K562 (cell line): ENCODE measurements at regions not wholly inside any gene's neighbourhood (a gene's known extent, or its start where the extent isn't known, plus 50 kb on each side); places are given as distances from the start of the nearest gene placed in this dataset.

Source experiments
- CTCF ChIP-seq, 3 experiments: IDR thresholded peaks in 2 of 3; conservative IDR thresholded peaks in 1 of 3; 2 replicates each; pipeline ENCODE4 v1.5.1; 2011 to 2012; ENCODE audit warnings: low read length in 3 of 3, mild to moderate bottlenecking in 3 of 3, control low read depth in 2 of 3, improper control_type of control experiment in 1 of 3, inconsistent platforms in 1 of 3, low read depth in 1 of 3, mixed read lengths in 1 of 3, moderate library complexity in 1 of 3; ENCODE audit not compliant: insufficient read depth in 2 of 3
- FOXP4 ChIP-seq: sonication (generic); formaldehyde crosslinking; IDR thresholded peaks from 2 replicates; pipeline ENCODE4 v1.8.0; 2022; ENCODE audit warnings: mild to moderate bottlenecking, missing genetic modification reagents, borderline replicate concordance
- JUND ChIP-seq, 2 experiments: IDR thresholded peaks; 2 replicates in 1 of 2; 3 replicates in 1 of 2; pipeline ENCODE4 v1.6.1; 2011; ENCODE audit warnings: borderline replicate concordance in 2 of 2, low read depth in 2 of 2, low read length in 2 of 2, improper control_type of control experiment in 1 of 2, missing biosample characterization in 1 of 2, missing genetic modification characterization in 1 of 2, missing genetic modification reagents in 1 of 2
- MXI1 ChIP-seq: IDR thresholded peaks from 2 replicates; pipeline ENCODE4 v1.6.1; 2011; ENCODE audit warnings: low read depth, mild to moderate bottlenecking, improper control_type of control experiment, low read length
- NFIC ChIP-seq: fragments of 450-650 bp; IDR thresholded peaks from 2 replicates; pipeline ENCODE4 v1.6.1; 2017; ENCODE audit warnings: mild to moderate bottlenecking, inconsistent platforms
- PHF20 ChIP-seq: fragments of 450-650 bp; IDR thresholded peaks from 2 replicates; pipeline ENCODE4 v1.6.1; 2018; ENCODE audit not compliant: partially characterized antibody
- RBM22 ChIP-seq: fragments of 200-400 bp; formaldehyde crosslinking; IDR thresholded peaks from 2 replicates; pipeline ENCODE4 v1.6.1; 2018; ENCODE audit warnings: low read length, low read depth; ENCODE audit not compliant: poor library complexity, severe bottlenecking
- RFX5 ChIP-seq: IDR thresholded peaks from 2 replicates; pipeline ENCODE4 v1.6.1; 2011; ENCODE audit warnings: low read depth, mild to moderate bottlenecking, improper control_type of control experiment, low read length
- SREBF1 ChIP-seq: fragments of 150-350 bp; IDR thresholded peaks from 2 replicates; pipeline ENCODE4 v1.6.1; 2014; ENCODE audit warnings: antibody characterized with exemption, low read depth, low read length, borderline replicate concordance
- TEAD4 ChIP-seq, 2 experiments: sonication (generic) in 1 of 2; formaldehyde crosslinking in 1 of 2; IDR thresholded peaks; 2 replicates each; pipeline versions ENCODE4 v1.6.1 to v1.8.0; 2012 to 2022; ENCODE audit warnings: borderline replicate concordance in 1 of 2, inconsistent platforms in 1 of 2, low read length in 1 of 2, mild to moderate bottlenecking in 1 of 2, missing genetic modification reagents in 1 of 2
- YY1 ChIP-seq, 3 experiments: IDR thresholded peaks; 2 replicates each; pipeline ENCODE4 v1.6.1; 2011; ENCODE audit warnings: low read length in 2 of 3, mild to moderate bottlenecking in 2 of 3, moderate library complexity in 2 of 3, borderline replicate concordance in 1 of 3, control low read depth in 1 of 3, low read depth in 1 of 3; ENCODE audit not compliant: insufficient read depth in 3 of 3, insufficient replicate concordance in 2 of 3, control insufficient read depth in 1 of 3, insufficient read length in 1 of 3; ENCODE audit errors: extremely low read depth in 1 of 3
- ZNF23 ChIP-seq: fragments of 250-450 bp; sonication (Bioruptor Pico); IDR thresholded peaks from 2 replicates; pipeline ENCODE4 v1.4.0; 2020; ENCODE audit warnings: mild to moderate bottlenecking

- TF ChIP-seq RFX5 = no peak
- no peak for TF ChIP-seq CTCF (IDR thresholded peaks at IDR 0.05 in 2 of 3, conservative IDR thresholded peaks at IDR 0.05 in 1 of 3; ENCODE audit: insufficient read depth in 2 of 3, low read depth in 1 of 3, low read length in 3 of 3)
- TF ChIP-seq TEAD4 (IDR thresholded peaks at IDR 0.05; ENCODE audit: low read length) = no peak
- no peak for TF ChIP-seq TEAD4 (CRISPR knock-in tag; IDR thresholded peaks at IDR 0.05; ENCODE audit: borderline replicate concordance)
- TF ChIP-seq PHF20 = no peak
- no peak for TF ChIP-seq RBM22
- no peak for TF ChIP-seq MXI1
- no peak for TF ChIP-seq JUND (IDR thresholded peaks at IDR 0.05; ENCODE audit: borderline replicate concordance, low read depth, low read length)
- no peak for TF ChIP-seq JUND (tag; IDR thresholded peaks at IDR 0.05; ENCODE audit: borderline replicate concordance, low read depth, low read length)
- no peak for TF ChIP-seq SREBF1
- no peak for TF ChIP-seq NFIC
- TF ChIP-seq ZNF23 (CRISPR knock-in tag) = no peak
- TF ChIP-seq FOXP4 = no peak
- no peak for TF ChIP-seq YY1 (IDR thresholded peaks at IDR 0.05; ENCODE audit: borderline replicate concordance in 1 of 3, control insufficient read depth in 1 of 3, extremely low read depth in 1 of 3, insufficient read depth in 3 of 3, insufficient read length in 1 of 3, insufficient replicate concordance in 2 of 3, low read depth in 1 of 3, low read length in 2 of 3)
These were observed 150.5 kb downstream of the SNX18 start for GRCh38 chr5:54668096-54668495.
